Fibroblast of lung (primary cell): ENCODE measurements at regions not wholly inside any gene's neighbourhood (a gene's known extent, or its start where the extent isn't known, plus 50 kb on each side); places are given as distances from the start of the nearest gene placed in this dataset.

ENCODE experiments used
- DNase-seq, 2 donors: peaks; one replicate each; pipeline versions ENCODE4 v3.0.0 to v3.0.0-alpha.2; 2010; ENCODE audit warnings: low read depth in 2 of 2
- H2AFZ ChIP-seq: 2 replicates; pipeline ENCODE4 v1.5.1; 2012; ENCODE audit warnings: low read length, control low read depth, inconsistent platforms
- H3K27ac ChIP-seq: 2 replicates; pipeline ENCODE4 v1.5.1; 2011; ENCODE audit warnings: low read length, control low read depth; ENCODE audit not compliant: insufficient read depth
- H3K27me3 ChIP-seq: 2 replicates; pipeline ENCODE4 v1.5.1; 2011; ENCODE audit warnings: mild to moderate bottlenecking, low read length; ENCODE audit not compliant: control insufficient read depth, insufficient read depth
- H3K36me3 ChIP-seq: 2 replicates; pipeline ENCODE4 v1.5.1; 2011; ENCODE audit warnings: low read length; ENCODE audit not compliant: control insufficient read depth, insufficient read depth
- H3K4me1 ChIP-seq: 2 replicates; pipeline ENCODE4 v1.5.1; 2011; ENCODE audit warnings: low read length; ENCODE audit not compliant: control insufficient read depth, insufficient read depth; ENCODE audit errors: extremely low read depth
- H3K4me2 ChIP-seq: 2 replicates; pipeline ENCODE4 v1.5.1; 2011; ENCODE audit warnings: low read length, control low read depth; ENCODE audit not compliant: insufficient read depth; ENCODE audit errors: extremely low read depth
- H3K4me3 ChIP-seq, 4 experiments: fragments of 200-600 bp in 1 of 4; sonication (generic) in 1 of 4; replicated peaks in 1 of 4; 2 replicates each; pipeline ENCODE4 v1.5.1; 2011 to 2016; ENCODE audit warnings: low read length in 4 of 4, low read depth in 3 of 4, mild to moderate bottlenecking in 3 of 4, control low read depth in 2 of 4, inconsistent platforms in 1 of 4, mixed read lengths in 1 of 4; ENCODE audit not compliant: insufficient read depth in 1 of 4; ENCODE audit errors: control extremely low read depth in 1 of 4
- H3K79me2 ChIP-seq: 2 replicates; pipeline ENCODE4 v1.5.1; 2012; ENCODE audit warnings: mild to moderate bottlenecking, low read length, inconsistent platforms; ENCODE audit not compliant: control insufficient read depth, insufficient read depth
- H3K9ac ChIP-seq: 2 replicates; pipeline ENCODE4 v1.5.1; 2011; ENCODE audit warnings: mild to moderate bottlenecking, low read length, control low read depth; ENCODE audit not compliant: insufficient read depth
- H3K9me3 ChIP-seq: 2 replicates; pipeline ENCODE4 v1.5.1; 2012; ENCODE audit warnings: low read depth, low read length; ENCODE audit not compliant: control insufficient read depth, insufficient read depth
- H4K20me1 ChIP-seq: 2 replicates; pipeline ENCODE4 v1.5.1; 2011; ENCODE audit warnings: low read length; ENCODE audit not compliant: control insufficient read depth, insufficient read depth; ENCODE audit errors: extremely low read depth
- CTCF ChIP-seq, 2 donors: IDR thresholded peaks in 1 of 2; conservative IDR thresholded peaks in 1 of 2; 1 replicate in 1 of 2; 2 replicates in 1 of 2; pipeline ENCODE4 v1.5.1; 2011 to 2012; ENCODE audit warnings: low read length in 2 of 2, control low read depth in 1 of 2, inconsistent platforms in 1 of 2, low read depth in 1 of 2, mild to moderate bottlenecking in 1 of 2
- EZH2 ChIP-seq: IDR thresholded peaks from 2 replicates; pipeline ENCODE4 v1.5.1; 2012; ENCODE audit warnings: low read length, control low read depth, mild to moderate bottlenecking; ENCODE audit errors: missing control alignments

- no peak overlapping the region for H2AFZ ChIP-seq
- no peak for DNase-seq
- H3K4me3 ChIP-seq: no peak overlapping the region
- H3K9ac ChIP-seq: no peak overlapping the region
- no peaks in the 10 kb centered on the region for H3K4me1 ChIP-seq
- TF ChIP-seq EZH2 (no peak), CTCF (conservative IDR thresholded peaks at IDR 0.05 in 1 of 2, IDR thresholded peaks at IDR 0.05 in 1 of 2; ENCODE audit: low read depth in 1 of 2, low read length in 2 of 2) (no peak)
- no peak overlapping the region for H3K4me2 ChIP-seq
- H3K27ac ChIP-seq: no peak overlapping the region
- no peaks in the 10 kb centered on the region for H3K27me3 ChIP-seq
- no peaks in the 10 kb centered on the region for H4K20me1 ChIP-seq
- H3K79me2 ChIP-seq: no peaks in the 10 kb centered on the region
- H3K9me3 ChIP-seq: no peaks in the 10 kb centered on the region
- no peaks in the 10 kb centered on the region for H3K36me3 ChIP-seq
Observed at GRCh38 chr12:13377698-13378097, 181.2 kb downstream of the EMP1 start.

GRCh38 chr12:13376610-13377373 lies 180.3 kb downstream of the EMP1 start:
- TF ChIP-seq EZH2 (no peak), CTCF (conservative IDR thresholded peaks at IDR 0.05 in 1 of 2, IDR thresholded peaks at IDR 0.05 in 1 of 2; ENCODE audit: low read depth in 1 of 2, low read length in 2 of 2) (no peak)
- Histone ChIP-seq H3K4me2 (no peak overlapping the region), H4K20me1 (no peaks in the 10 kb centered on the region), H3K9ac (no peak overlapping the region), H3K36me3 (no peaks in the 10 kb centered on the region), H3K4me3 (no peak overlapping the region), H2AFZ (no peak overlapping the region), H3K27ac (no peak overlapping the region), H3K27me3 (no peaks in the 10 kb centered on the region), H3K4me1 (no peaks in the 10 kb centered on the region), H3K9me3 (no peaks in the 10 kb centered on the region), H3K79me2 (no peaks in the 10 kb centered on the region)
- no peak for DNase-seq

- Histone ChIP-seq H3K79me2 (no peaks in the 10 kb centered on the region), H3K27me3 (no peaks in the 10 kb centered on the region), H4K20me1 (no peaks in the 10 kb centered on the region), H3K4me3 (no peak overlapping the region), H3K4me1 (no peaks in the 10 kb centered on the region), H3K9ac (no peak overlapping the region), H3K4me2 (no peak overlapping the region), H3K36me3 (no peaks in the 10 kb centered on the region), H3K27ac (no peak overlapping the region), H3K9me3 (no peaks in the 10 kb centered on the region), H2AFZ (no peak overlapping the region)
- no peak for DNase-seq
- TF ChIP-seq CTCF (conservative IDR thresholded peaks at IDR 0.05 in 1 of 2, IDR thresholded peaks at IDR 0.05 in 1 of 2; ENCODE audit: low read depth in 1 of 2, low read length in 2 of 2) (no peak), EZH2 (no peak)
Observed at GRCh38 chr12:13375583-13376345, 179.2 kb downstream of the EMP1 start.
